ENCODE measurements at regions not wholly inside any gene's neighbourhood (a gene's known extent, or its start where the extent isn't known, plus 50 kb on each side); places are given as distances from the start of the nearest gene placed in this dataset.

DNA sequence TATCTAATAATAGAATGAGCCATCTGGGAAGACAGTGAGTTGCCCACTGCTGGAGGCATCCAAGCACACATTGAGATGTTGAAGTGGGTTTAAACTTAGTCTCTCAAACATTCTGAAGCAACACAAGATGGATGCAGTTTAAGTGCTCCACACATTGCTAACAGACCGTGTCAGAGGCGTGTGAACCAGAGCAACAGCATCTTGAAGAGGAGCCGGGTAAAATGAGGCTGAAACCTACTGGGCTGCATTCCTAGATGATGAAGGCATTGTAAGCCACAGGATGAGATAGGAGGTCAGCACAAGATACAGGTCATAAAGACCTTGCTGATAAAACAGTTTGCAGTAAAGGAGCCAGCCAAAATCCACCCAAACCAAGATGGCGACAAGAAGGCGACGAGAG, 73.5 kb upstream of the TMEM215 start:
- Histone ChIP-seq H3K36me3 (ENCODE audit: low read length) (no peaks in the 10 kb centered on the region), H3K4me2 (ENCODE audit: low read depth, low read length, poor library complexity, severe bottlenecking) (no peak overlapping the region), H3K27me3 (ENCODE audit: low read length) (no peaks in the 10 kb centered on the region), H3K79me2 (ENCODE audit: insufficient read depth, low read length) (no peaks in the 10 kb centered on the region), H3K9ac (ENCODE audit: low read length) (no peak overlapping the region), H4K20me1 (ENCODE audit: low read depth, low read length) (no peaks in the 10 kb centered on the region), H3K9me3 (ENCODE audit: insufficient read depth, low read length) (no peaks in the 10 kb centered on the region), H2AFZ (ENCODE audit: low read depth, low read length, severe bottlenecking) (no peak overlapping the region), H3F3A (ENCODE audit: insufficient read depth) (no peaks in the 10 kb centered on the region), H3K4me3 (ENCODE audit: insufficient read depth, low read length, poor library complexity, severe bottlenecking) (no peak overlapping the region), H3K27ac (ENCODE audit: low read depth, low read length) (no peak overlapping the region), H3K9me2 (replicated peaks; ENCODE audit: insufficient read depth, low read length) (no peaks in the 10 kb centered on the region)
- TF ChIP-seq, protein P1, sequence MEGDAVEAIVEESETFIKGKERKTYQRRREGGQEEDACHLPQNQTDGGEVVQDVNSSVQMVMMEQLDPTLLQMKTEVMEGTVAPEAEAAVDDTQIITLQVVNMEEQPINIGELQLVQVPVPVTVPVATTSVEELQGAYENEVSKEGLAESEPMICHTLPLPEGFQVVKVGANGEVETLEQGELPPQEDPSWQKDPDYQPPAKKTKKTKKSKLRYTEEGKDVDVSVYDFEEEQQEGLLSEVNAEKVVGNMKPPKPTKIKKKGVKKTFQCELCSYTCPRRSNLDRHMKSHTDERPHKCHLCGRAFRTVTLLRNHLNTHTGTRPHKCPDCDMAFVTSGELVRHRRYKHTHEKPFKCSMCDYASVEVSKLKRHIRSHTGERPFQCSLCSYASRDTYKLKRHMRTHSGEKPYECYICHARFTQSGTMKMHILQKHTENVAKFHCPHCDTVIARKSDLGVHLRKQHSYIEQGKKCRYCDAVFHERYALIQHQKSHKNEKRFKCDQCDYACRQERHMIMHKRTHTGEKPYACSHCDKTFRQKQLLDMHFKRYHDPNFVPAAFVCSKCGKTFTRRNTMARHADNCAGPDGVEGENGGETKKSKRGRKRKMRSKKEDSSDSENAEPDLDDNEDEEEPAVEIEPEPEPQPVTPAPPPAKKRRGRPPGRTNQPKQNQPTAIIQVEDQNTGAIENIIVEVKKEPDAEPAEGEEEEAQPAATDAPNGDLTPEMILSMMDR (IDR thresholded peaks at IDR 0.05; ENCODE audit: insufficient read depth, low read length, poor library complexity, severe bottlenecking), result no peak
- no peak for TF ChIP-seq EZH2phosphoT487 (conservative IDR thresholded peaks at IDR 0.05; ENCODE audit: low read length)

DNA sequence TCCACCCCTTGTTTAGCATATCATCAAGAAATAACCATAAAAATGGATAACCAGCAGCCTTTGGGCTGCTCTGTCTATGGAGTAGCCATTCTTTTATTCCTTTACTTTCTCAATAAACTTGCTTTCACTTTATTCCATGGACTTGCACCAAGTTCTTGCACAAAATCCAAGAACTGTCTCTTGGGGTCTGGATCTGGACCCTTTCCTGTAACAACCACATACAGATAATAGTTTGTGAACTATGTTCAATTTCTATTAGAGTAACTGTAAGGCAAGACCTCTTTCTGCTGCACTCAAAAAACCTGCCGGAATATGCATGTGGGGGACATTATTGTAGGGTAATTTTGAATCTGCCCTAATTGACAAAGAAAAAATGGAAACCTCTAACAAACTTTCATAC, 66.9 kb upstream of the TMEM215 start:
- no peak overlapping the region for H3K4me2 ChIP-seq (ENCODE audit: low read depth, low read length, poor library complexity, severe bottlenecking)
- H3K27ac ChIP-seq (ENCODE audit: low read depth, low read length), result no peak overlapping the region
- H3K9me2 ChIP-seq (replicated peaks; ENCODE audit: insufficient read depth, low read length), result no peaks in the 10 kb centered on the region
- no peaks in the 10 kb centered on the region for H3K9me3 ChIP-seq (ENCODE audit: insufficient read depth, low read length)
- H3F3A ChIP-seq (ENCODE audit: insufficient read depth), result no peaks in the 10 kb centered on the region
- no peaks in the 10 kb centered on the region for H3K27me3 ChIP-seq (ENCODE audit: low read length)
- H2AFZ ChIP-seq (ENCODE audit: low read depth, low read length, severe bottlenecking), result no peak overlapping the region
- no peak overlapping the region for H3K9ac ChIP-seq (ENCODE audit: low read length)
- no peaks in the 10 kb centered on the region for H3K36me3 ChIP-seq (ENCODE audit: low read length)
- no peak overlapping the region for H3K4me3 ChIP-seq (ENCODE audit: insufficient read depth, low read length, poor library complexity, severe bottlenecking)
- H3K79me2 ChIP-seq (ENCODE audit: insufficient read depth, low read length), result no peaks in the 10 kb centered on the region
- no peak for TF ChIP-seq EZH2phosphoT487 (conservative IDR thresholded peaks at IDR 0.05; ENCODE audit: low read length)
- TF ChIP-seq, protein P1 (IDR thresholded peaks at IDR 0.05; ENCODE audit: insufficient read depth, low read length, poor library complexity, severe bottlenecking), result no peak
- H4K20me1 ChIP-seq (ENCODE audit: low read depth, low read length), result no peaks in the 10 kb centered on the region

DNA sequence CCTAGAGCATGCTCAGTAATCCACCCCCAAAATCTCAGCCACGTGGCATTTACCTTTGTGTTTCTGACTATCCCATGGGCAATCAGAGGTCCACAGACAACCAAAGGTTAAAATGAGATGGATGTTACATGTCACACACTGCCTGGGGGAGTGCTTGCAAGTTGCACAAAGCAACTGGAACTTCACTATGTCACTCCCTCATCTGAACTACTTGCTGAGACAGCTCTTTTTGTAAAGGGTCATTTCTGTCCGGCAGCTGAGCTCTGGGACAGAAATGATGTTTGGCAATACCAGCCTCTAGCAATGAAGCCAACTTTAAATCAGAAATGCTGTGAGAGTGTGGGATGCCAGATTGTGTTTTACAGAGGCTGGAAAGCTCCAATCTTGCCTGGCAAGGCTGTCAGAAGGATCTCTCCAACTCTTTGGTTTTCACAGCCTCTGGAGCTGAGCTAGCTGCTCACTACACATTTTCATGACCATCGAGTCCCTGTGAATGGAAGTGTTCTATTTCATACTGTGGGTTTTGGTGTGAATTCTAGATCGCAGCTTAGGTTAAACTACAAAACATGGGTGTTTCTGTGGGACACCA, 66.3 kb upstream of the TMEM215 start:
- H3K9ac ChIP-seq (ENCODE audit: low read length), result no peak overlapping the region
- H3K4me2 ChIP-seq (ENCODE audit: low read depth, low read length, poor library complexity, severe bottlenecking), result no peak overlapping the region
- no peaks in the 10 kb centered on the region for H4K20me1 ChIP-seq (ENCODE audit: low read depth, low read length)
- no peaks in the 10 kb centered on the region for H3K9me2 ChIP-seq (replicated peaks; ENCODE audit: insufficient read depth, low read length)
- TF ChIP-seq EZH2phosphoT487 (conservative IDR thresholded peaks at IDR 0.05; ENCODE audit: low read length), result no peak
- TF ChIP-seq, protein P1 (IDR thresholded peaks at IDR 0.05; ENCODE audit: insufficient read depth, low read length, poor library complexity, severe bottlenecking), result no peak
- H3K27ac ChIP-seq (ENCODE audit: low read depth, low read length), result no peak overlapping the region
- no peaks in the 10 kb centered on the region for H3K36me3 ChIP-seq (ENCODE audit: low read length)
- H3K27me3 ChIP-seq (ENCODE audit: low read length), result no peaks in the 10 kb centered on the region
- H3F3A ChIP-seq (ENCODE audit: insufficient read depth), result no peaks in the 10 kb centered on the region
- H3K79me2 ChIP-seq (ENCODE audit: insufficient read depth, low read length), result no peaks in the 10 kb centered on the region
- H3K9me3 ChIP-seq (ENCODE audit: insufficient read depth, low read length), result no peaks in the 10 kb centered on the region
- H3K4me3 ChIP-seq (ENCODE audit: insufficient read depth, low read length, poor library complexity, severe bottlenecking), result no peak overlapping the region
- no peak overlapping the region for H2AFZ ChIP-seq (ENCODE audit: low read depth, low read length, severe bottlenecking)

All from SU-DHL-6 (cell line).